T-helper 9 cell (primary cell): ENCODE measurements at regions not wholly inside any gene's neighbourhood (a gene's known extent, or its start where the extent isn't known, plus 50 kb on each side); places are given as distances from the start of the nearest gene placed in this dataset.
"Not testable (repeated sequence)": the region's sequence is repeated elsewhere in the genome, so short reads cannot be mapped to it uniquely, and the experiment has no call there.

Source experiments
- DNase-seq: peaks from one replicate; pipeline ENCODE4 v3.0.0-alpha.2; 2020

- no peak for DNase-seq
Observed at GRCh38 chr1:29683472-29683871, 447.1 kb downstream of the PTPRU start.

- no peak for DNase-seq
Observed at GRCh38 chr1:29682919-29683295, 446.6 kb downstream of the PTPRU start.

- no peak for DNase-seq
Observed at GRCh38 chr1:29682171-29682918, 446.0 kb downstream of the PTPRU start.

DNA sequence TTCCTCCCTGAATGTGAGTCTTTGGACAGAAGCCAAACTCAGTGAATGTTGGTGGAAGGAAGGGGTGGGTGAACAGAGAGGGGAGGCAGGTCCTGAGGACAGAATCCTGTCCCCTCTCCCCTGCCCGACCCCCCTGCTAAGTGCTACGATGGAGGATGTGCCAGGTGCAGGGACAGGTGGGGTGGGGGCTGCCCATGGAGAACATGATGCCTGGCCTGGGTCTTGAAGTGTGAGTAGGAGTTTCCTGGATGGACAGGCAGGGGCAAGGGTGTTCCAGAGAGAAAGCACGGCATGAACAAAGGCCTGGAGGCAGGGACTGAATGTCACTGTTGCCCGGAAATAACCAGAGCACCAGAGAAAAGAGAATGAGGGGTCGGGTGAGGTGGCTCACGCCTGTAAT lies 445.1 kb downstream of the PTPRU start:
- not testable (repeated sequence) for DNase-seq

DNA sequence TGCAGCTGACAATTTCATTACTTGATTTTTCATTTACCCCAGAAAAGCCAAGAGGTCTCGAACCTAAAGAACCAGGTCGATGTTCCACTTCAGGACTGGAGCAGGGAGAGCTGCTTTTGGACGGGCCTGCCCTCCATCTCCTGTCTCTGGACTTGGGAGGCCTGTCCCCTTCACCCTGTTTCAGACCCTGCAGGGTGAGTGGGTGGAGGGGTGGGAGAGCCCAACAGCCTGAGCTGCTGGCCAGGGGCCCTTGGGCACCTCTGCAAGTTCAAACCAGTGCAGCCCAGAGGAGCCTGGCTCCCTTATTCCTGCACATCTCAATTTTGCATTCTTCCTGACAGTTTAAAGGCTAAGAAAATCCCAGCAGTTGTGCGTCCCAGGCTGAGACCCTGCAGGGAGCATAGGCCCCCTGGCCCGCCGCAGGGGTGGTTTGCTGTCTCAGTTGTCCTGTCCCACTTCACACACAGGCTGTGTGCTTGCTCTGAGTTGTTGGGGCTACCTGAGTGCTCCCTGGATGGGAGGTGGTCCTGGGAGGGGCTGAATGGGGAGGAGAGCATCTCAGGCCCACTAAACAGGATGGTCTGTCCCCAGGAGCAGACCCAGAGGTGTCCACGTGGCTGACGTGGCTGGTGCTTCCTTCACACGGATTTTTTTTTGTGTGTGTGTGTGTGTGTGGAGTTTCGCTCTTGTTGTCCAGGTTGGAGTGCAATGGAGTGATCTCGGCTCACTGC lies 443.7 kb downstream of the PTPRU start:
- no peak for DNase-seq

DNA sequence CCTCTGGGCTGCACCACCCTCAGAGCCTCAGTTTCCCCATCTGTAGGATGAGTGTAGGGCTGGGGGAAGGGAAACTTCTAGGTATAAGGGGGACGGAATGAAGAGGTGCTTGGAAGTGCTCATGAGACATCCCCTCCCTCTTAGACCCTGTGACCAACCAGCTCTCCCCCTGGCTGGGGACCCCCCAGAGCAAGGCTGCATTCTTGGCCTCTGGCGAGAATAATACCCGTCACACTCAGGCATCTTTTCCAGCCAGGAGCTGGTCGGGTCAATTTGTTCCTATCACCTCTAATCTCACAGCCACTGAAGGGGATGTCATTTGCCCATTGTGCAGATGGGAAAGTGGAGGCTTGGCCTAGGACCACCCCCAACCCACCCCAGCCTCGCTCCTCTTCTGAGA lies 443.0 kb downstream of the PTPRU start:
- DNase-seq: no peak

- DNase-seq: no peak
Observed at GRCh38 chr1:29677028-29678024, 441.0 kb downstream of the PTPRU start.

DNA sequence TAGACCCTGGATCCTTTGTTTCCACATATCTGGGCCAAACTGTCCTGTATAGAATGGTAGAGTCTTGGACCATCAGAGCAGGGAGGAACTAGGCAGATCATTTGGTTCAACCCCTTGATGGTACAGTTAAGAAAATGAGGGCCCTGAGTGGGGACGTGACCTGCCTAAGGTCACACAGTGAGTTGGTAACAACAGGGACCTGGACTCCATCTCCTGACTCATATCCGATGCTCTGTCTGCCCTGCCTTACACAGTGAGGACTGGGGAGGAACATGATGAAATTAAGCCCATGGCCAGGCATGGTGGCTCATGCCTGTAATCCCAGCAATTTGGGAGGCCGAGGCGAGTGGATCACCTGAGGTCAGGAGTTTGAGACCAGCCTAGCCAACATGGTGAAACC lies 440.2 kb downstream of the PTPRU start:
- DNase-seq: no peak

DNA sequence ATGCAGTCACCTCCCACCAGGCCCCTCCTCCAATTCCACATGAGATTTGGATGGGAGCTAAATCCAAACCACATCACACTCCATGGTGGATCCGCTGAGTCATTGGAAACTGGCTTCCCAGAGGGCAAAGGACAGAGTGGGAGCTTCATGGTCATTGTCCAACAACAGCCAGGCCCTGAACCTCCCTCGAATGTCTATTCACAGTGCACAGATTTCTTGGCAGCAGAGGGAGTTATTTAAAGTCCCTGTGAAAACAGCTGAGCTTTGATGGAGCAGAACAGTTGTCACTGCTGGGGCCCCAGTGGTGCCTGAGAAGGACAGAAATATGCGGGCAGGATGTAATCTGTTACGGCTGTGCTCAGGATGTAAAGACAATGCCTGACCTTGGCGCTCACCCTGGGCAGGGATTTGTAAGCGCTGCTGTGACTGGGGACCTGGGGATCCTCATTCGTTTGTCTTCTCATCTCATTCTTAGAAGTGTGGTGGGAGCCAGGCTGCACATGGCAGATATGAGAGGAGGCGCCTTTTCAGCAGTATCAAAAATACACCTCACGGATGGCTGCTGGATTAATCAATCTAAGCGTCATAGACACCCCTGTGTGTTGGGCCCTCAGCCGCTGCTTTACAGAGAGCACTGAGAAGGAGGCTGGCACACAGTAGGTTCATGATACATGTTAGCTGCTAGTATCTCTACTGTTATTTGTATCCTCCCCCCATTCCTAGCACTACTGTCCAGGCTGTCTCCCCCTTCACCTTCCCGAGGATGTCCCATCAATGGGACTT lies 439.4 kb downstream of the PTPRU start:
- DNase-seq: no peak

GRCh38 chr1:29674627-29675326 lies 438.5 kb downstream of the PTPRU start:
- DNase-seq: no peak

DNA sequence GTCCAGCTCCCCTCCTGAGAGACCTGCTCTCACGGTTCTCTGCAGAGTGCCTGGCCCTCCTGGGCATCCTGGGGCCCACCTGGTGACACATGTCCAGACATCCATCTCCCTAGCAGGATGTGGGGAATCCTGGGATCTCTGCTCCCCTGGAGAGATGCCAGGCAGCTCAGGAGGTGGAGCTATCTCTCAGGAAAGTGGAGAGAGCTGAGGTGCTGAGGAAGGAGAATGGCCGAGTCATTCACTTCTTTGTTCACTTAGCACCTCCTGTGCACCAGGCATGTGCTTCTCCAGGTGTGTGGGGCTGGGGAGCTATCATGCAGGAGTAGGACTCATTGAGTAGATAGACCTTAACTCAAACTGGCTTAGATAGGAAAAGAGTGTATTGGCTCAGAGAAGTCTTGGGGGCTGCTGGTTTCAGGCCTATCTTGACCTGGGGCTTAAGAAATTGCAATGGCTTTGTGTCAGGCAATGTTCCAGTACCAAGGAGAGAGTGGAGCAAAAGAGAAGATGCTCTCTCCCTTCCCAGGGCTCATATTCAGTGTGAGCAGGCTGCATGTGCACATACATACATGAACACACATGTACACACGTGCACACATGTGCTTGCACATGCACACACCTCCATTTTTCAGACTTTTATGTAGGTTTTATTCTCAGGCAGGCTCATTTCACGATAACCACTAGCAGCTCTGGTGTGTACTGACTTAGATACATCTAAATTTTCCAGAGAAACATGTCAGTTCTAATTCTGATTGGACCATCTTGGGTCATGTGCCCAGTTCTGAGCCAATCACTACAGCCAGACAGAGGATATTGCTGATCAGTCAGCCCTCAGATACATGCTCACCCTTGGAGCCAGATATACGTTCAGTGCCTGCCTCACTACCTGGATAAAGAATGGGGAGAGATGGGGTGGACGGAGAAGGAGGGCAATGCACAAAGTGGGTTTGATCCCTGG lies 437.6 kb downstream of the PTPRU start:
- DNase-seq: no peak

DNA sequence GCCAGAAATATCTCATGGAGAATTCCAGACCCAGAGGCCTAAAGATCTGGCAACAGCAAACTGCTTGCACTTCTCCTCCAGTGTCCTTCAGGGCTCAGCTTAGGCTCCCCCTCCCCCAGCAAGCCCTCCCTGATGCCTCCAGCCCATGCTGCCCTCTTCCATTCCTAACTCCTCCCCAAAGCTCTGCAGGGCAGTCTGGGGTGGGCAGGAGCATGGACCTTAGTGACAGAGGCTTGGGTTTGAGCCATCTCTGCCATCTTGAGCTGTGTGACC lies 436.8 kb downstream of the PTPRU start:
- DNase-seq: no peak

DNA sequence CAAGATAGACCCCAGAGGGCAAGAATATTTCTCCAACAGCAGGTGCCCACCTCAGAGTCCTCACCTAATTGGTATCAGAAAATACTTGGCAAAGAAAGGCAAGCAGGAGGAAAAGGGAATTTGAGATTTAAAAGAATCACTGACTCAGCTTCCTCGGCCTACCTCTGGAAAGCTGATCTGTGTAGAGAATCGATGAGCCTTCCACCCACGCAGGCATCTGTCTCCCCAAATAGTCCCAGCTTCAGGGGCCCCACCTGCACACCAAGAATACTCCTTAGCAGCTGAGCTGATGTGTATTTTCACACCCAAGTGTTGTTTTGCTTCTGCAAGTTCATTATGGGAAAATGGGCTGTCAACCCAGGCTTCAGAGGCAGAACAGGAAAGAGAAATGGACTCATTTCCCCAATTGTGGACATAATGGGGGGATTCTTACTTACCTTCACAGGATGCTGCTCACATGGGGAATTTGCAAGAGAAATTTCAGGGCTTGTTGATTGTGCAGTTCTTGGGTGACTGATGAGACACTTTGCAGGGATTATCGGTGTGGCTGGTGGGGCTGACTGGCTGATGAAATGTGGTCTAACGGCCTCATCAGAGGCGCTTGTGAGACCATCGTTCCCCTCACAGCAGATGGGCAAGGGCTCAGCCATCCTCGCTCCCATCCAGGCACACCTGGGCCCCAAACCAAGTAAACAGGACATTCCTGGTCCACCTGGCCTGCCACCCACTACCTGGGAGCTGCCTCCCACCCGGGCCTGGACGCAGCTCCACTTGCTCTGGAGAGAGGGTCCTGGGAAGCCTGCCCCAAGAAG lies 436.3 kb downstream of the PTPRU start:
- no peak for DNase-seq

GRCh38 chr1:29671446-29672356 lies 435.4 kb downstream of the PTPRU start:
- DNase-seq: no peak

DNA sequence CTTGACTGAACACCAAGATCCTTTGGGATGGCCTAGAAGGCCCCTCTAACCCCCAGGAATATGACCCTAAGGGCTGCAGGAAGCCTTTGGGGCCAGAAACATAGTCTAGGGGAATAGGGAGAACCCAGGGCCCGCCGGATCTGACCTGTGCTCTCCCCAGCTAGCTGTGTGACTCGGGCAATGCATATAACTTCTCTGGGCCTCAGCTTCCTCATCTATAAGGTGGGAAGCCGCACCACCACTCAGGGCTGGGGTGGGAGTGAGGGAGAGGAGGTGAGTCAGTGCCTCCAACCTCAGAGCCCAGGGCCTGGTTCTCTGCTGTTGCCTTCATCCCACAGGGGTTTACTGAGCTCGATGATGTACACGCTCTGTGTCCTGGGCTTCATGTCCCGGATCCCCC lies 434.4 kb downstream of the PTPRU start:
- DNase-seq: no peak

- DNase-seq: no peak
Observed at GRCh38 chr1:29669912-29670311, 433.6 kb downstream of the PTPRU start.

- DNase-seq: no peak
Observed at GRCh38 chr1:29669158-29669871, 433.0 kb downstream of the PTPRU start.

DNA sequence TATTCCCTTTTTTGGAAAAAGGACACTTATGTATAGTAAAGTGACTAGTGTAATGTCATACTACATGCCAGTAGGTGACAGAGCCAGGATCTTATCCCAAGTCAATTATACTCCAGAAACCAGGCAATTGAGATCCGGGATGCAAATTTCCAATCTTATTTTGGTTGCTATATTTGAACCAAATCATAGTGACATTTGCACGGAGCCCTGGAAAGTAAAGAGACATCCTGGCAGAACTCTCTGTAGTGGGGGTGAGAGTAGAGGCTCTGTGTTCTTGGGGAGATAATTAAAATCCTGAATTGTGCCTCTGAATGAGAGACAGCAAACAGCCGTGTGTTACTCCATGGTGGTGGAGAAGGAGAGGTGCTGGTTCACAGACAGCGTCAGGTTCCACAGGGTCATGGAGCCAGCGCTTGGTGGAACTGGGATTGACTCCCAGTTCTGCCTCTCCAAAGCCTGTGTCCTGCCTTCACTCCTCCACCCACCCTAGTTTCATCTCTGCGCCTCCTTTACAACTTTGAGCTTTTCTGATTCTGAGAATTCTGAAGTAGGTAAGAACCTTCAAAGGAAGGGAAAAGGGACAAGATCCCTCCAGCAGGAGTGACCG lies 432.3 kb downstream of the PTPRU start:
- DNase-seq: no peak
